ENCODE measurements at regions not wholly inside any gene's neighbourhood (a gene's known extent, or its start where the extent isn't known, plus 50 kb on each side); places are given as distances from the start of the nearest gene placed in this dataset.
"Not testable (repeated sequence)": the region's sequence is repeated elsewhere in the genome, so short reads cannot be mapped to it uniquely, and the experiment has no call there.

GRCh38 chr4:55251896-55252295 is 94.1 kb upstream of the SRD5A3 start:
- no peak for DNase-seq

- DNase-seq = no peak
These were observed 92.0 kb upstream of the SRD5A3 start for GRCh38 chr4:55253948-55254593.

- no peak for DNase-seq
These were observed 90.9 kb upstream of the SRD5A3 start for GRCh38 chr4:55255179-55255578.

GRCh38 chr4:55256787-55257186 is 89.3 kb upstream of the SRD5A3 start:
- no peak for DNase-seq

- DNase-seq = no peak
These were observed 87.7 kb upstream of the SRD5A3 start for GRCh38 chr4:55258152-55258865.

- no peak for DNase-seq
These were observed 86.7 kb upstream of the SRD5A3 start for GRCh38 chr4:55259294-55259693.

- DNase-seq = no peak
These were observed 76.6 kb upstream of the SRD5A3 start for GRCh38 chr4:55269470-55269869.

GRCh38 chr4:55269995-55270394 is 76.0 kb upstream of the SRD5A3 start:
- DNase-seq = no peak

- no peak for DNase-seq
These were observed 75.6 kb upstream of the SRD5A3 start for GRCh38 chr4:55270481-55270880.

- no peak for DNase-seq
These were observed 73.9 kb upstream of the SRD5A3 start for GRCh38 chr4:55272102-55272501.

GRCh38 chr4:55272589-55272988 is 73.5 kb upstream of the SRD5A3 start:
- DNase-seq = no peak

- DNase-seq = no peak
These were observed 69.0 kb upstream of the SRD5A3 start for GRCh38 chr4:55277011-55277410.

- DNase-seq = no peak
These were observed 67.7 kb upstream of the SRD5A3 start for GRCh38 chr4:55278316-55278715.

- DNase-seq = not testable (repeated sequence)
These were observed 65.6 kb upstream of the SRD5A3 start for GRCh38 chr4:55280474-55280873.

GRCh38 chr4:55281118-55281683 is 64.8 kb upstream of the SRD5A3 start:
- DNase-seq = not testable (repeated sequence)

GRCh38 chr4:55284331-55284730 is 61.7 kb upstream of the SRD5A3 start:
- no peak for DNase-seq

- no peak for DNase-seq
These were observed 54.8 kb upstream of the SRD5A3 start for GRCh38 chr4:55291227-55291640.

GRCh38 chr4:55296096-55296495 is 49.9 kb upstream of the SRD5A3 start:
- no peak for DNase-seq
